NCI-H1417 treated with DMSO at 0.1 percent for 48 hours (cell line): ENCODE measurements at regions not wholly inside any gene's neighbourhood (a gene's known extent, or its start where the extent isn't known, plus 50 kb on each side); places are given as distances from the start of the nearest gene placed in this dataset.

Source experiments
- DNase-seq: peaks from one replicate; lab custom pipeline; 2025; lab: John Stamatoyannopoulos, UW

DNA sequence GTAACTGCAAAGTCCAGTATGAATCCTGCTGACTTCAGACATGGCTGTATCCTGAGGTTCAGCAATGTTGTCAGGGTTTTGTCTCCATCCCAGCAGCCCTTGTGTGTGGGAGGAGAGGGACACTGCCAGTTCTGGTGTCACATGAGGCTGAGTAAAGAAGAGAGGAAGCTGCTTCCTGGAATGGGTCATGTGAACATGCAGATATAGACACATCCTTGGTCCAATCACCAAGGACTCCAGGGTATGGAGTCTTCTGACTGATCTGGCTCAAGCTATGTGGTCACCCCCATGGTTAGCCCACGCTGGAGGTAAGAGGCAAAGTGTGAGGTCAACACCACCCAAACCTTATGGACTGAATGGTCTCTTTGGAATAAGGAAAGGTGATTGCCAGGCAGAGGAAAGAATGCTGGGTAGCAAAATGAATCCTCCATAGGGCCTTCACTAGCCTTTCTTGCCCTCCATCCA lies 134.4 kb upstream of the SLC1A4 start:
- no peak for DNase-seq

DNA sequence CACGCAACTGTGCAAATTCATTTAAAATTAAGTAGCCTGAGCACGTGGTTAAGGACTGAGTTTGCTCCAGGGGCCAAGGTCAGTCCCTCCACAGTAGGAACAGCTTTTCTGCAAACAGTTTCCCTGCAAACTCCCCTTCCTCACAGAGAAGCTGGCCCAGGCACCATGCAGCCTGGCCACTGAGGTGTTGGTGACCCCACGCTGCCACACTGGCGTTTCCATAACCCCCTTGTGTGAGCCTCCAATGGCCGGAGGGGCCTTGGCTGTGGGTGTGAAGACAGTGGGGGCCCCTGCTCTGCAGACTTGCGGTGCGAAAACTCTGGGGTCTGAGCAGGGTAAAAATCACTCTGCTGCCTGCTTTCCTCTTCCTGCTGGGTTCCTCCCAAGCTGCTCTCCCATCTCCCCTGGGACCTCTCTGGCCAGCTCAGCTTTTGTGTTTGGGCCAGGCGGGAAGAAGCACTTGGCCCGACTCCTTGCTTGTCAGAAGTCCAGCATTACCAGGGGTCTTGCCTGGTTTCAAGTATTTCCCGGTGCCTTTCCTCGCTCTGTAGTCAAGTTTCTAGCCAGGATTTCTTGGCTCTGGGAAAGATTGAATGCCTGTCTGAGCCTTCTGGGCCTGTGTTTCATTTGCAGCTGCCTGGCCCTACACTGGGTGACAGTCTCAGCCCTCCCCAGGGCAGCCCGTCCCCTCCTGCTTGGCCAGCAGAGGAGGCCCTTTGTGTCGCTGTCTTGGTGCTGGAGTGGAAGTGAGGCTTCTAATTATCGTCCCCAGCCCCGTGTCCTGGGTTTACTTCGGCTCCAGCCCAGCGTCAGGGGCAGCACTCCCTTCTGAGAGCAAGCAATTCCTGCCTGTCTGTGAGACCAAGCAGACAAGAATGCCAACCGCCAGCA lies 131.4 kb upstream of the SLC1A4 start:
- no peak for DNase-seq

DNA sequence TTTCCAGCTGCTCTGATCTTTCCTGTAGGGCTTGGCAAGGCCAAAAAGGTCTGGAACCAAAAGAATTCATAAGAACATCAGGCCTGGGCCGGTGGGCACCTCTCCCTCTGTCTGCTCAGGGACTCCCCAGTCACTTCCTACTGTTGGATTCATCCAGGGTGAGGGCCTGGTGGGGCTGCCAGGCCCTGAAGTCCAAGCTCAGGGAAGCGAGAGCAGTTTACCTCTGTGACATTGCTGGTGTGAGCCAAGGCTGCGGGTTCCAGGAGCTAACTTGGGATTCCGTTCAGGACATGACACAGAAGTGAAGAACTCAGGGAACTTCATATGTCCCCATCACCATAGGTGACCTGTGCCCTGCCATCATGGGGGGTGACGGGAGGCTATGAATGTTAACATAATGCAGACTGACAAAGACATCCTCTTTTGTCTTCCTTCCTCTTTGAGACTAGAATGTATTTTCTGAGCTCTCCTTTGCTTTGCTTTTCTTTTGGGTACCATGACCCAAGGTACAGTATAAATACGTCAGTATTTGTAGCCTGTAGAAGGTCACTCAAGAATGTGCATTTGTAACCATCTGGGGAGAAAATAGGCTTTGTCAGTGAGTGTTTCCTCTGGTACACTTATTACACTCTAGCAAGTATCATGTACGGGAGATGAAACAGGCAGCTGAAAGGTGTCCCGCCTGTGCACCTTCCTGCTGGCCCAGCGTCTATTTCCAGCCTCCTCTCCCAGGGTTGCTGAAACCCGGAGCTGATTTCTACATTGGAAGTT lies 130.5 kb upstream of the SLC1A4 start:
- DNase-seq, result no peak

GRCh38 chr2:64859312-64860212 lies 129.6 kb upstream of the SLC1A4 start:
- DNase-seq, result no peak

GRCh38 chr2:64860276-64860885 lies 128.8 kb upstream of the SLC1A4 start:
- no peak for DNase-seq

GRCh38 chr2:64860936-64861335 lies 128.3 kb upstream of the SLC1A4 start:
- no peak for DNase-seq

DNA sequence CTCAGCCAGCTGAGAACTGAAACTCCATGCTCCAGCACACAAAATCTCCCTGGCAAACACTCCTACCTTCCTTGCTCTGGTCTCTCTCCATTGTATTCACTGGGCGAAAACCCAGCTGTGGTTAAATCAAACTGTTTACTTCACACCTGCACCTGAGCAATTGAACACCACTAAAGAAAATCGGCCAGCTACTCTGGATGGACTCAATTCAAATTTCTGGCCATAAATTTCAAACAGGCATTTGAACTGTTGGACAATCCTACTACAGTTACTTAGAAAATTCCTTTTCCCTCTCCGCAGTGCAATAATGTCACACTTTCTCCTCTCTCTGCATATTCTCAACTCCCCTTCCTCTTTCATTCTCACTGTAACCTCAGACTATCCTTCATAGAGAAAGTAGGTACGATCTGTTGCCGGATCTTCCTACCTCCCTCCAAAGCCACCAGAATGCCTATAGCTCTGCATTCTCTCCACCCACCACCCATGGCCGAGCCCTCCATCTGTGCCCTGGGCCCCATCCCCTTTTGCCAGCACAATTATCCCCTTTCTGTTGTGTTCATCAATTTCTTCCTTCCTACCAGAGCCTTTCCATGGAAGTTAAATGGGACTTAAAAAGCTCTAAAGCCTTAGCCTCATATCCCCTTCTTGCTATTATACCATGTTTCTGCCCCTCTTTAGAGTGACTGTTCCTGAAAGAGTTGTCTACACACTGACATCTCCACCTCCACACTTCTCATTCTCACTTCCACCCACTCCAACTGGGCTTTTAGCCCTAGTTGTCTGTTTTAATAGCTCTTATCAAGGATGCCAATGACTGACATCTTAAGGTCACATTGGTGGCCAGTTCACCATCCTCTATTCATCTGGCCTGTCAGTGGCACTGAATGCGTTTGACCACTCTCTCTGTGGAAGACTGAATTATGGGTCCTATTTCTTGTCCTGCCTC lies 127.5 kb upstream of the SLC1A4 start:
- DNase-seq, result no peak

DNA sequence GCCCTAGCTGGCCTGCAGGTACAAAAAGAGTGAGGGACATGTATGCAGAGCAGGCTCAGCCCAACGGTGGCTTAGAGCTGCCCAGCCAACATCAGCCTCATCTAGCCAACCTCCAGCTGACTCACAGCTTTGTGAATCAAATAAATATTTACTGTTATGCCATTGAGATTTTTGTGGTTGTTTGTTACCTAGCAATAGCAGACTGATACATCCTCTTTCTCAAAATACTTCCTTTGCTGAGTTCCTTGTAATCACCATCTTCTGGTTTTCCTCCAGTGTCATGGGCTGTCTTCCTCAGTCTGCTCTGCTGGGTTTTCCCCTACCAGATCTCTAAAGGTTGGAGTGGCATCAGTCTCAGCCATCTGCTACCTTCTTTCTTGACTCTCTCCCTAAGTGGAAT lies 126.6 kb upstream of the SLC1A4 start:
- no peak for DNase-seq

DNA sequence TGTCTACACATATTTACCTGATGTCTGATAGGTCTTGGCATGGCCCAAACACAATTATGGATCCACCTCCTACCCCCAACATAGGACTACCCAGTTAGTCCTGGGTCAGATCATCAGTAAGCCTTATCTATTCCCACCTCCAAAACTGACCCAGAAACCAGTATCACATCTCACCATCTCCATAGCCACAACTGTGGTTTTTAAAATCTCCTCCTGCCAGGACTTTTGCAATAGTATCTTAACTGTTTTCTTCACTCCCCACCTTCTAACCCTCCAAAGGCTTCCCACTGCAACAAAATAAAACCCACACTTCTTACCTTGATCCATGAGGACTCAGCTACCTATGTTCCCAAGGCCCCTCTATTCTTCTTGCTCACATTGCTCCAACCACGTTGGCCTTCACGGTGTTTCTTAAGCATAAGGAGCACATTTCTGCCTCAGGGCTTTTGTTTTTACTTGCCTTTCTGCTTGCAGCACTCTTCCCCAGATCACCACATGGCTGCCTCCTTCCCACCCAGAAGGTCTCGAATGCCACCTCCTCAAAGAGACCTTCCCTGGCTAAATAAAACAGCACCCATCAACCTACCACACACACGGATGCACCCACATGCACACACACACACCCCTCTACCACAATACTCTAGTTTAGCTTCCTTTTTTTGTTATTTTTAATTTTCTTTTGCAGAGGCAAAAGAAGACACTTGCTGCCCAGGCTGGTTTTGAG lies 125.9 kb upstream of the SLC1A4 start:
- no peak for DNase-seq

DNA sequence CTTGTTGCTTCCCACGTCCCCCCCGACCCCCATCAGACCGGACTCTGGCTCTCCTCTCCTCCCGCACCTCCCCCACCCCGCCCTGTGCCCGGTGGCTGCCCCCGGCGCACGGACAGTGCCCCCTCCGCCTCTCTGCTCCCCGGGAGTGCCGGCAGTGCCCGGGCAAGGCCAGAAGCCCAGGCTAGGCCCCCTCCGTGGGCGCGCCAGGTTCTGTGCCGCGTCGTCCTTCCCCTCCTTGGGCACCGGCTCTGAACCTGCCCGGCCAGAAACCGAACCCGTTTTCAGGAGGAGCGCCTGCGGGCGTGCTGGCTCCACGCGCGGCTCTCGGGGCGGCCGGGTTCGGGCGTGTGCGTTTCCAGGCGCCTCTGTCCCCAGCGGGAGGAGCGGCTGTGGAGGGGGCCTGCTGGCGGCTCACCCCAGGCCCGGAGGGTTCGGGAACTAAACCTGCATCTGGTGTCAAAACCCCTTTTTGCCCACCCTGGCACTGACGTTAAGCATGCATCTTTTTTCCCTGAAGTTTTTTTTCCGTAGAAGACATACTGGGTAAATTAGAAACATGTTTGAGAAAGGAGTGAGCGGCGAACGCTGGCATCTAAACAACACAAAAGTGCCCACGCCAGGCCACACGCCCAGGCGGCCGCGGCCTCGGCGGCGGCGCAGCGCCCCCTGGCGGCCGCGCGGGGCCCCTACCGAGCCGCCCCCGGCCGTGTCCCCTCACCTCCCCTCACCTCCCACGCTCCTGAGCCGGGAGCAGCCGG lies 123.9 kb upstream of the SLC1A4 start:
- no peak for DNase-seq

DNA sequence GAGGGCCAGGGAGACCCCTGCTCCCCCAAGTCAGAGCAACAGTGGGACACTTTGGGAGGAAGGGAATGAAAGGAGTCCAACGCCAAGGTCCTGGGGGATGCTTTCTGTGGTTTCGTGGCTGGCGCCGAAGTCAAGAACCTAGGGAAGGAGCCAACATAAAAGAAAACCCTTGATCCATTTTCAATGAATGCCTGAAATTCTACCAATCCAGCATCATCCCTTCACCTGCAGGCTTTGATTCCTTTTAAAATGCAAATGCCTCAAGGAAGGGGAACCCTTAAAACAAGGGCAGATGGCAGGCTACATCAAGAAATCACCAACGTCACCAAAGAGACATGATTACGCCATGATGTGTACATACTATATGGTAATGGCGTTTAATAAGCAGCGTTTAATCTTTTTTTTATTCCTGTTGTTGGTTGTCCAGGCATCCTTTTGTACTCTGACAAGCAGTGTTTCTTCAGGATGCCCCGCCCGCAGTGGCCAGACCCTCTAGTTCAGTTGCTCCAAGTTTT lies 123.3 kb upstream of the SLC1A4 start:
- no peak for DNase-seq

DNA sequence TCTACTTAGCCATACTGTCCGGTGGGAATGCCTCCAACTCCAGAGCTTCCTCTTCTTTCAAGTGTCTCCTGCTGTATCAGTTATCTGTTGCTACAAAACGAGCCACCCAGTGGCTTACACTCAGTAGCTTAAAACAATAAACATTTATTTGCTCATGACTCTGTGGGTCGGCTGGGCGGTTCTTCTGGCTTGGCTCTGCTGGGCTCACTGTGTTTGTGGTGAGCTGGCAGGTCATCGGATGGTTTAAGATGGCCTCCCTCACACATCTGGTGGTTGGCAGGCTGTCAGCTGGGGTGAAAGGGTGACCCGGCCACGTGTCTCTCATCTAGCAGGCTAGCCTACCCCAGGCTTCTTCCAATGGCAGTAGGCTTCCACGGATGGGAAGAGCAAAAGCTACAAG lies 122.4 kb upstream of the SLC1A4 start:
- no peak for DNase-seq

- no peak for DNase-seq
Measured at GRCh38 chr2:64867253-64867996, 121.8 kb upstream of the SLC1A4 start.

DNA sequence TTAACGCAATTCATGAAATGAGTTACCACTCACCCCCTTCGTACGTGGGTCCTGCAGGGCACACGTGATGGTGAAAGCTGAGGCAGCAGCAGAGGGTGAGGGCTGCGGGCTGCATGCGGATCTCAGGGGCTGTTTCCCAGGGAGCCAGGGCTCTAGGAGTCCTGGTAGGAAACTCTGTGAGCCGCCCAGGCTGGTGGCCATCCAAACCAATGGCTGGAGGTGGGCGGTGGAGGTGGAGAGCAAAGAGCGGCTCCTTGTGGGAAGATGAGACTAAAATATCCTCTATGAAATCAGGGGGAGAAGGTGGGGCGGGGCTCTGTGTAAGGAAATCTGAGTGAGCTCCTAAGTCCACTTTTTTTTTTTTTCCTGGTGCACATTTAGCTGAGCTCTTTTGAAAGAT lies 120.1 kb upstream of the SLC1A4 start:
- DNase-seq, result no peak

- no peak for DNase-seq
Measured at GRCh38 chr2:64873472-64873924, 115.7 kb upstream of the SLC1A4 start.

DNA sequence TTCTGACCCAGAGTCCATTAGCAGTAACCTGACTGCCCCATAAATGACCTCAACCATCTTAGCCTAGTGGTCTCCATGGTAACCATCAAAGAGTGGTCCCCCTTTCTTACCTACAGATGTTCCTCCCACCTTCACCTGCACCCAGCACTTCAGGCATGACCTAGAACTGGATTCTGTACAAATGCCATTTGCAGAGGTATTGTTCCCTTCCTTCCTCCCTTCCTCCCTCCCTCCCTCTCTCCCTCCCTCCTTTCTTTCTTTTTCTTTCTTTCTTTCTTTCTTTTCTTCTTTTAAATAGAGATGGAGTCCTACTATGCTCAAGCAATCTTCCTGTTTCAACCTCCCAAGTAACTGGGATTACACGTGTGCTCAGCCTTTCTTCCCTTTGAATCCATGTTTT lies 114.6 kb upstream of the SLC1A4 start:
- no peak for DNase-seq

- no peak for DNase-seq
Measured at GRCh38 chr2:64875368-64875767, 113.8 kb upstream of the SLC1A4 start.

DNA sequence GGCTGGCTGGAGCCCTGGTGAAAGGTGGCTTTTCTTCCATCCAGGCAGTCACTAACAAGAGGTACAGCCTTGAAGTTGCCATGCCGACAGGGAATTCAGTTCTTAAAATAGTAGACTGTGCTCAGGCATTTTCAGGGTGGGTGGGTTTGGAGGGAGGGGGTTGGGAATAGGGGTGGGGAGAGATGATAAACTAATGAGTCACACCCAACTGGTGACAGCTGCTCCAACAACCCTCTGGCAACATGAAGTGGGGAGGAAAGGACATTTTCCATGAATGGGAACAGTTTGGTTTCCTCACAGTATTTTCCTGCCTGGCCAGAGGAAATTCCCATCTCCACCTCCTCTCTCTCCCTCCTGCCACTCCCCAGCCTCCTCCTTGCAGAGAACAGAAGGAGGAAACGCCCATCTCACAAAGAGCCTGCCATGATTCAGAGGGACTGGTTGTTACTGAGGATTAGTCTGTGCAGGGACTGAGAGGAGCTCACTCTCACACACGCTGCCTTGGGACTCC lies 113.0 kb upstream of the SLC1A4 start:
- DNase-seq, result no peak
